Esophagus (tissue), 2 donors: ENCODE measurements at regions not wholly inside any gene's neighbourhood (a gene's known extent, or its start where the extent isn't known, plus 50 kb on each side); places are given as distances from the start of the nearest gene placed in this dataset.

ENCODE experiments used
- H3K27ac ChIP-seq, 2 donors: one replicate each; pipeline ENCODE4 v1.5.1; 2013; ENCODE audit warnings: low read depth in 2 of 2, mild to moderate bottlenecking in 2 of 2, inconsistent platforms in 1 of 2, low read length in 1 of 2, moderate library complexity in 1 of 2
- H3K27me3 ChIP-seq, 2 donors: one replicate each; pipeline ENCODE4 v1.6.1; 2013; ENCODE audit warnings: low read length in 2 of 2, control low read depth in 1 of 2, mild to moderate bottlenecking in 1 of 2; ENCODE audit not compliant: insufficient read depth in 2 of 2, control insufficient read depth in 1 of 2
- H3K36me3 ChIP-seq, 2 donors: one replicate each; pipeline ENCODE4 v1.6.1; 2013; ENCODE audit warnings: low read length in 1 of 2; ENCODE audit not compliant: control insufficient read depth in 2 of 2, insufficient read depth in 2 of 2
- H3K4me1 ChIP-seq, 2 donors: one replicate each; pipeline ENCODE4 v1.6.1; 2013; ENCODE audit warnings: low read length in 1 of 2; ENCODE audit not compliant: control insufficient read depth in 2 of 2, insufficient read depth in 2 of 2
- H3K4me3 ChIP-seq, 2 donors: one replicate each; pipeline ENCODE4 v1.5.1; 2013; ENCODE audit warnings: low read length in 2 of 2, mild to moderate bottlenecking in 2 of 2, low read depth in 1 of 2, moderate library complexity in 1 of 2
- H3K9me3 ChIP-seq, 2 donors: one replicate each; pipeline ENCODE4 v1.6.1; 2013; ENCODE audit warnings: mild to moderate bottlenecking in 2 of 2, low read depth in 1 of 2, low read length in 1 of 2, moderate library complexity in 1 of 2; ENCODE audit not compliant: control insufficient read depth in 2 of 2, insufficient read depth in 1 of 2
- WGBS, 2 donors: extraction: QIAGEN DNeasy Blood & Tissue Kit; methylation state at CpG; one replicate each; pipeline ENCODE4 v1.1.7; 2013; 5-methylcytosine and 5-hydroxymethylcytosine counted together
- donor health status: healthy with polysubstance abuse.
- donor health status: Bipolar disorder and iron deficiency.

DNA sequence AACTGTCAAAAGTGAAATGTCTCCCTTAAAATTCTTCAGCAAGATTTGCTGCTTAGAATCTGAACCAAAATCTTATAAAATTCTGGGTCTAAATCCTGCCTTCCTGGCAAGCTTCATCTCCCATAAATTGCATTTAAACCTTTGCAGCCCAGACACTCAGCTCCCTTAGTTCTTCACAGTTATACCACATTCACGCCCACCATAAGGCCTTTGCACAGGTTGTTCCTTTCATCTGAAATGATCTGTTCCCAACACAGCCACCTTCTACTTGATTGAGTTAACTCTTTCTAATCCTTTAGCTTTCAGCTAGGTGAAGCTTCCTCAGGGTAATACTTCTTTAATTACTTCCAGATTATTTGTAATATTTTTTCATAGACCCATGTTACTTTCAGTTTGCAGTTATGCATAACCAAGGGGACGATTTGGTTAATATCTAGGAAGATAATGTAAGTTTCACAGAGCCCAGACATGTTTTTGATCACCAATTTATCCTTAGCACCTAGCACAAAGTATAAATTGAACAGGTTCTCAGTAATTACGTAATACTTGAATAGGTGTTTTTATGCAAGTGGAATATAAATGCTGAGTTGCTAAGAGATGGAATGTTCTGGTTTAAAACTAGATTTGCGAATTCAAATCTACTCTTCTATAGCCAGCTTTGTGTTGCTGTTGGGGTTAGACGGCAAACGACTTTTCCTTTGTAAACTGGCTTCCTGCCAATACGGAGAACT is 779.7 kb upstream of the PKDCC start:
- Histone ChIP-seq H3K9me3 (no peaks in the 10 kb centered on the region), H3K36me3 (no peaks in the 10 kb centered on the region), H3K4me3 (no peak overlapping the region), H3K4me1 (no peaks in the 10 kb centered on the region), H3K27me3 (no peaks in the 10 kb centered on the region), H3K27ac (no peak overlapping the region)
- 55 to 57% methylated on average over 7 of the region's 7 CpGs for WGBS, 2 donors

DNA sequence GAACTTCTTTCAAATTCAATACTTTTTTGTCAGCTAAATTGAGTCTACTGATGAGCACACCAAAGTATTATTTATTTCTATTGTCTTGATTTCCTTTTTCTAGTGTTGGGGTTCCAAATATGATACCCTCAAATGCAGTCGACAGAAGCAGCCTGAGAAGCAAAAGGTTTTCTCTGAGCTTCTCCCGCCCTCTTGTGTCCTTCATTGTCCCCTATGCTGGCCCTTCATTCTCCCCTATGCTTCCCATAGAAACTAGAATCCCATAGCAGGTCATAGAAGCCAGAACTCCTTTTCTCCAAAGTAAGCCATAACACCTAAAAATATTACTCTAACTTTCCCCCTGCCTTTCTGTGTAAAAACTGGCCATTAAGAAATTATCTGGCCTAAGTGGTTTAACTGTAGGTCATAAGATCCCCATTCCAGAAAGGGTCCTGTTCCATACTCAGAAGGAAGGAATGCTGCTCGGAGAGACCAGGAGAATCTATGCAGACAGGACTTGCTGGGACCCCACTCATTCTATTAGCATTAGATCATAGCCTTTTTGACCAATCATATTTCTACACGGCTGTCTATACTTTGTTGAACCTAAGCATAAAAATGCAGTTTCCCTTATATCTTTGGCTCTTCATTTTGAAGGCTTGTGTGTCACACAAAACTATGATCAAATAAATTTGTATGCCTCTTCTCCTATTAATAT is 764.6 kb upstream of the PKDCC start:
- 67 to 76% methylated on average over 4 of the region's 4 CpGs for WGBS, 2 donors
- no peaks in the 10 kb centered on the region for H3K4me1 ChIP-seq

DNA sequence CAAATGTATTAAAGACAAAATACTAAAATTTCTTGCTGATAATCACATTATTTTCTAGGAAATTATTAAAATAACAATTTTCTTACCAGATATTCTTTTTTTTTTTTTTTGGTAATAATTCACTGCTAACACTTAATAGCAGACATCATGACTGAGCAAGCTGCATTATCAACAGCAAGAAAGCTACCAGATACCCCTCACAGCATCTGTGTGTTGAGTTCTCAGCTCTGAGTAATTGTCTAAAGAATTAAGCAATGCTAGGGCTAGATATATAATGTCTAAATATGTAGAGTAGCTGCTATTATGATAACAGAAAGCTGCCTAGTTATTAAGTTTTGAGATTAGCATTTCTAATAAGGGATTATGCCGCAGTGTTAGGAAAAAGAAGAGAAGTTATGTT is 754.3 kb upstream of the PKDCC start:
- no peaks in the 10 kb centered on the region for H3K36me3 ChIP-seq

More for the DNA sequence above, 764.6 kb upstream of the PKDCC start:
- Histone ChIP-seq H3K4me3 (no peak overlapping the region), H3K27ac (no peak overlapping the region), H3K27me3 (no peaks in the 10 kb centered on the region), H3K36me3 (no peaks in the 10 kb centered on the region), H3K9me3 (no peaks in the 10 kb centered on the region)

DNA sequence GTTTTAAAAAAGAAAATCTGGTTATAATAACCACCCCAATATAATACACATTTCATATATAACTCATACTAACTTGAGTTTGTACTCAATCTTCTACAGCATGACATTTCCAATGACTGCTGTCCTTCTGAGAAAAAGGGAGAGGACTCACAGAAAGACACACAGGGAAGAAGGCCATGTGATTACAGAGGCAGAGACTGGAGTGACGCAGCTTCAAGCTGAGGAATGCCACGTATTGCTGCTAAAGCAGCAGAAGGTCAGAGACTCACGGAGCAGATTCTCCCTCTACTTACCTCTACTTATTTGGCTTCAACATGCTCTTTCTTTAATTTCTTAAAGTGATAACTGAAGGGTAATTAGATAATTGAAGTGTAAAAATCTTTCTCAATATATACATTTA is 753.5 kb upstream of the PKDCC start:
- WGBS, 2 donors = 52 to 84% methylated on average over 3 of the region's 3 CpGs
- no peaks in the 10 kb centered on the region for H3K4me1 ChIP-seq
- H3K36me3 ChIP-seq = no peaks in the 10 kb centered on the region
- H3K27me3 ChIP-seq = no peaks in the 10 kb centered on the region
- peaks cover 0 to 2% of the 10 kb centered on the region in 2 donors for H3K9me3 ChIP-seq
- H3K27ac ChIP-seq = no peak overlapping the region
- no peak overlapping the region for H3K4me3 ChIP-seq

More for the DNA sequence above, 754.3 kb upstream of the PKDCC start:
- Histone ChIP-seq H3K4me3 (no peak overlapping the region), H3K4me1 (no peaks in the 10 kb centered on the region), H3K27ac (no peak overlapping the region), H3K27me3 (no peaks in the 10 kb centered on the region), H3K9me3 (peaks cover 2% of the 10 kb centered on the region in 2 donors)
- 76 to 89% methylated on average over 1 of the region's 1 CpG for WGBS, 2 donors

DNA sequence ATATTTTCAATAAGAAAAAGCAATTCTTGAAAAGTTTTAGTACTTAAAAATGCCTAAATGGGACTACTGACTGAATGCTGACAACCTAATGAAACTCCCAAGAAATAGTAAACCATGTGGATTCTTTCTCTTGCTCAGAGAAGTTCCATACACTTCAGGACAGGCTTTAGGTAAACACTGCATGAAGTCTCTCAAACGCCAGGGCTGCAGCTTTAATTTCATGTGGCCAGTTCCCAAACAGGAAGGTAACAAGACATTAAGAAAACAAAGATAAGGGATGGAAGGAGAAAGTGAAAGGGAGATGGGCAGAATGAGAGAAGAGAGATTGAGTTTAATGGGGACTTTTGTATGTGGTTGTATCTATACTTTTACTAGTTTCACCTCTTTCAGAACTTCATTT is 734.7 kb upstream of the PKDCC start:
- WGBS, 2 donors = 19 to 29% methylated on average over 1 of the region's 1 CpG

DNA sequence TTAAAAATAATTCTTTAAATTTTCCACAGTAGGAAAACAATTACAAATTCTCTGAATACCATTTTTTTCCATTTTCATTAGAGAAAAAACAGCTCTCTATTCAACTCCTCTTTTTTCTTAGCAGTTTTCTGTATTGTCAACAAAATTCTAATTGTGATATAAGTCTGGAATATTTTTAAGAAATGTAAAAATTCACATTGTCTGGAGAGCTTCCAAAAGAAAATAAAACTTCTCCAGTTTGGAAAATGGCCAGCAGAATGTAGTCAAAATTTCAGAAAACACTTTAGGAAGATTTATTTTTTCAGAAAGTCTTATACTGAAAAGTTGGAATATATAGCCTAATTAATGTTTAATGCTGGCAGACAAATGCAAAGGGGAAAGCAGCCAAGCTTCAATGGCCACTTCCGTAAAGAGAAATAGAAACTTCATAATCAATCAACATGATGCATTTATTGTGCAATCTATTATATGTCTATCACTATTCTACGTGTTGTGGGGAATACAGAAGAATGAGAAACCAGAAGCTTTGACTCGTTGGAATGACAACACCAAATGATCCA is 733.2 kb upstream of the PKDCC start:
- Histone ChIP-seq H3K4me3 (no peak overlapping the region), H3K27ac (no peak overlapping the region), H3K27me3 (no peaks in the 10 kb centered on the region), H3K4me1 (no peaks in the 10 kb centered on the region), H3K36me3 (no peaks in the 10 kb centered on the region), H3K9me3 (no peaks in the 10 kb centered on the region)
- WGBS, 2 donors = 36 to 48% methylated on average over 3 of the region's 3 CpGs

More for the DNA sequence above, 734.7 kb upstream of the PKDCC start:
- Histone ChIP-seq H3K9me3 (no peaks in the 10 kb centered on the region), H3K36me3 (no peaks in the 10 kb centered on the region), H3K4me1 (no peaks in the 10 kb centered on the region), H3K27me3 (no peaks in the 10 kb centered on the region), H3K27ac (no peak overlapping the region), H3K4me3 (no peak overlapping the region)

DNA sequence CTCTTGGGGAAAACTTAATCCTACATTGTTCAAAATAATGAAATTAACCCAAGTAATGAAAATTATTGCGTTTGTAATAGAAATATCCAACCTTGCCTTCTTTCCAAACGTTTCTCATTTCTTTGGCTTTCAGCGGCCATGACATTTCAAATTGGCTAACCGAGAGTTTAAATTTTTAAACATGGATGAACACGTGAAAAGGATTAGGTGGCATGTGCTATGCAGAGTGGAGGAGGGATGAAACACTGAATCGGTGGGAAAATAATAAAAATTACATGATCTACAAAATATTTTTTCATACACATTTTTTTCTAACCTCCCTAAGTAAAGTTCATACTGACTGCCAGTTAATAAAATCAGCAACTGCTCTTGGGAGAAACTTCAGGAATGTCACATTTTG is 728.4 kb upstream of the PKDCC start:
- Histone ChIP-seq H3K9me3 (no peaks in the 10 kb centered on the region), H3K4me1 (no peaks in the 10 kb centered on the region), H3K27ac (no peak overlapping the region), H3K27me3 (no peaks in the 10 kb centered on the region), H3K36me3 (no peaks in the 10 kb centered on the region), H3K4me3 (no peak overlapping the region)
- WGBS, 2 donors = 88% methylated on average over 6 of the region's 6 CpGs

DNA sequence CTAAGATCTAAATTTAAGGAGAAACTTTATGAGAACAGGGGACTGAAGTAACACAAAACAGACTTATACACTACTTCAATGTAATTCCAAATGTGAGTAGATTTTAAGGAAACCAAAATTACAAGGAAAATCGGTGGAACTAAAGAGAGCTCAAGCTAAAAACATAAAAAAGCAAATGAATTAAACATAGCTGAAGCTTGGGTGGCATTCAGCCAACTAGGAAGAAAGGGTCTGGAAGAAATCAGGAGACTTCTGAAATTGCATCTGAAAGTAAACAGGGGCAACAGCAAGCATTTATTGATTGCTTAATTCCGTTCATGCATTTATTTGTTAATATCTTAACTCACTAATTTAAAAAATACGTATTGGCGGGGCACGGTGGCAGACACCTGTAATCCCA is 727.3 kb upstream of the PKDCC start:
- 72 to 76% methylated on average over 5 of the region's 5 CpGs for WGBS, 2 donors
- no peaks in the 10 kb centered on the region for H3K36me3 ChIP-seq
- H3K4me3 ChIP-seq = no peak overlapping the region
- H3K27ac ChIP-seq = no peak overlapping the region
- no peaks in the 10 kb centered on the region for H3K4me1 ChIP-seq
- H3K27me3 ChIP-seq = no peaks in the 10 kb centered on the region
- no peaks in the 10 kb centered on the region for H3K9me3 ChIP-seq

DNA sequence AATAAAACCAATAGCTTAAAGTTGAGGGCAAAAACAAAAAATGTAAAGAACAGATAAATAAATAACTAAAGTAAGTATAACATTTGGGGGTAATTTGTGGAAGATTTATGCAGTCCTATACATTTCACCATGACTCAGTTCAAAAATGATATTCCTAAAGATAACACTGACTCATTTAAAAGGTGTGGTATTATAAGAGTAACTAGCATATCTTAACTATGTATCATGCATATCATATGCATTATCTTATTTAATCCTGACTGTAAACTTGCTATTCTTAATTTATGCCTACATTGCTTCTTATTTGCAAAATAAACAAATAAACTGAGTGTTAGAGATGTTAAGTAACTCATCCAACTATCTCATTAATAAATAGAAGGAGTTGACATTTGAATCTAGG is 726.5 kb upstream of the PKDCC start:
- H3K4me1 ChIP-seq = no peaks in the 10 kb centered on the region
- H3K27ac ChIP-seq = no peak overlapping the region
- H3K9me3 ChIP-seq = no peaks in the 10 kb centered on the region
- H3K36me3 ChIP-seq = no peaks in the 10 kb centered on the region
- no peak overlapping the region for H3K4me3 ChIP-seq
- no peaks in the 10 kb centered on the region for H3K27me3 ChIP-seq
